ENCODE measurements at regions not wholly inside any gene's neighbourhood (a gene's known extent, or its start where the extent isn't known, plus 50 kb on each side); places are given as distances from the start of the nearest gene placed in this dataset.

DNA sequence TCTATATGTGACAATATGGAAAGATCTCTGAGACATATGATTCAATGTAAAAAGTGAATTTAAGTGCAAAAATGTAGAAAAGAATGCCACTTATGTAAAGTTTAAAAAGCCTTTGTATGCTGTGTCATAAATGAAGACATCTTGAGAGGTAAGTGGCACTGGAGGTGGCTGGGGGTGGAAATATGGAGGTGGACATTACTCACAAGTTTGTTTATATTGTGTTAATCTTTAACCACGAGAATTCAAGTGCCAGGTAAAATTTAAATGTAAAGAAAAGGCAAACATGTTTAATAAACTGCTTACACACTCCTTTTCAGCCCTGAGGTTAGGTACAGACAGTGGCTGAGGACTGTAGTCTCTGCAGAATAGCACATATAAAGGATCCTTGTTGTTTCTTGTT lies 235.1 kb downstream of the ABCC12 start:
- no peaks in the 10 kb centered on the region for H3K9me3 Mint-ChIP-seq (ENCODE audit: low read depth)
- no peak for DNase-seq (ENCODE audit: low spot score)
- TF ChIP-seq CTCF (IDR thresholded peaks at IDR 0.05), result no peak
- H3K27me3 Mint-ChIP-seq (ENCODE audit: low read depth), result peaks cover 3% of the 10 kb centered on the region
- no peak overlapping the region for H3K4me3 Mint-ChIP-seq (ENCODE audit: unreplicated experiment)
- H3K27ac Mint-ChIP-seq (ENCODE audit: unreplicated experiment), result no peak overlapping the region
- no peaks in the 10 kb centered on the region for H3K36me3 Mint-ChIP-seq (ENCODE audit: low read depth)
- peaks cover 6% of the 10 kb centered on the region for H3K4me1 Mint-ChIP-seq (ENCODE audit: low read depth)

DNA sequence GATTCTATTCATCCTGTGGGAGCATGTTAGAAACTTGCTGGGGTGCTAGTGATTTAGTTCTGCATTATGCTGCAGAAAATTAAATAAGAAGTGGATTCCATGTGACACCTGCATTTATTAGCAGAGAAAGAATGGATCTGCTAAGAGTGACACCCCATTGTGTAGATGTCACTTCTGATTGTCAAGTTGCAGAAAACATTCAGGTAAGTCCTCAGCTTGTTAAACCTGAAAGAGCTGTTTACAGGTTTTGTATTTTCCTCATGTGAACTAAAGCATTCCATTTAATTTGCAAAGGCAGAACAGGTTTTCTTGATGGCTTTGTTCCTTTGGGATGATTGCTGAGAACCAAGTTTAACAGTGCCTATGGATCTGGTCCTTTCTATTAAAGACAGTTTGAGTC lies 238.7 kb downstream of the ABCC12 start:
- no peak for TF ChIP-seq CTCF (IDR thresholded peaks at IDR 0.05)
- no peak overlapping the region for H3K27ac Mint-ChIP-seq (ENCODE audit: unreplicated experiment)
- H3K36me3 Mint-ChIP-seq (ENCODE audit: low read depth), result no peaks in the 10 kb centered on the region
- peaks cover 7% of the 10 kb centered on the region for H3K27me3 Mint-ChIP-seq (ENCODE audit: low read depth)
- H3K4me1 Mint-ChIP-seq (ENCODE audit: low read depth), result peaks cover 6% of the 10 kb centered on the region
- DNase-seq (ENCODE audit: low spot score), result no peak
- peaks cover 4% of the 10 kb centered on the region for H3K9me3 Mint-ChIP-seq (ENCODE audit: low read depth)
- no peak overlapping the region for H3K4me3 Mint-ChIP-seq (ENCODE audit: unreplicated experiment)

GRCh38 chr16:47916266-47916665 lies 239.5 kb downstream of the ABCC12 start:
- Mint-ChIP-seq H3K27ac (ENCODE audit: unreplicated experiment) (no peak overlapping the region), H3K9me3 (ENCODE audit: low read depth) (peaks cover 4% of the 10 kb centered on the region), H3K27me3 (ENCODE audit: low read depth) (peaks cover 9% of the 10 kb centered on the region), H3K4me3 (ENCODE audit: unreplicated experiment) (no peak overlapping the region), H3K4me1 (ENCODE audit: low read depth) (peaks cover 6% of the 10 kb centered on the region), H3K36me3 (ENCODE audit: low read depth) (no peaks in the 10 kb centered on the region)
- DNase-seq (ENCODE audit: low spot score), result no peak
- no peak for TF ChIP-seq CTCF (IDR thresholded peaks at IDR 0.05)

- Mint-ChIP-seq H3K4me3 (ENCODE audit: unreplicated experiment) (no peak overlapping the region), H3K9me3 (ENCODE audit: low read depth) (peaks cover 7% of the 10 kb centered on the region), H3K27ac (ENCODE audit: unreplicated experiment) (no peak overlapping the region), H3K27me3 (ENCODE audit: low read depth) (peaks cover 4% of the 10 kb centered on the region), H3K36me3 (ENCODE audit: low read depth) (no peaks in the 10 kb centered on the region), H3K4me1 (ENCODE audit: low read depth) (peaks cover 4% of the 10 kb centered on the region)
- no peak for TF ChIP-seq CTCF (IDR thresholded peaks at IDR 0.05)
- DNase-seq (ENCODE audit: low spot score), result no peak
Observed at GRCh38 chr16:47907109-47907508, 248.7 kb downstream of the ABCC12 start.

- peaks cover 11% of the 10 kb centered on the region for H3K9me3 Mint-ChIP-seq (ENCODE audit: low read depth)
- no peaks in the 10 kb centered on the region for H3K36me3 Mint-ChIP-seq (ENCODE audit: low read depth)
- peaks cover 4% of the 10 kb centered on the region for H3K4me1 Mint-ChIP-seq (ENCODE audit: low read depth)
- TF ChIP-seq CTCF (IDR thresholded peaks at IDR 0.05), result no peak
- no peak overlapping the region for H3K27ac Mint-ChIP-seq (ENCODE audit: unreplicated experiment)
- no peak overlapping the region for H3K4me3 Mint-ChIP-seq (ENCODE audit: unreplicated experiment)
- DNase-seq (ENCODE audit: low spot score), result no peak
- H3K27me3 Mint-ChIP-seq (ENCODE audit: low read depth), result peaks cover 3% of the 10 kb centered on the region
Observed at GRCh38 chr16:47905771-47906170, 250.0 kb downstream of the ABCC12 start.
